22Rv1 (cell line): ENCODE measurements at regions not wholly inside any gene's neighbourhood (a gene's known extent, or its start where the extent isn't known, plus 50 kb on each side); places are given as distances from the start of the nearest gene placed in this dataset.

Source experiments
- H3K27ac ChIP-seq: fragments of 450-650 bp; 2 replicates; pipeline ENCODE4 v1.5.1; 2017
- CTCF ChIP-seq: fragments of 450-650 bp; IDR thresholded peaks from 2 replicates; pipeline ENCODE4 v1.5.1; 2017; ENCODE audit warnings: mild to moderate bottlenecking
- ZFX ChIP-seq: fragments of 450-650 bp; IDR thresholded peaks from 2 replicates; pipeline ENCODE4 v1.6.1; 2017; ENCODE audit warnings: antibody characterized with exemption, borderline replicate concordance

DNA sequence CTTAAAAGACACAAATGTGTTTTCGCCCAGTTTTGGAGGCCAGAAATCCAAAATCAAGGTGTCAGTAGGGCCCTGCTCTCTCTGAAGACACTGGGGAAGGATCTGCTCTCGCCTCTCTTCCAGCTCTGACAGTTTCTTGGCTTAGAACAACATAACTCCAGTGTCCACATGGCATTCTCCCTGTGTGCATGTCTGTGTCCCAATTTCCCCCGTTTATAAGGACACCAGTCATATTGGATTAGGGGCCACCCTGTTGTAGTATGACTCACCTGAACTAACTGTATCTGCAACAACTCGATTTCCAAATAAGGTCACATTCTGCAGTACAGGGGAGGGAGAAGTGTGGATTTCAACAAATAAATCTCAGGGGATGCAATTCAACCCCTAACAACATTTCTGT is 263.2 kb downstream of the SS18 start:
- TF ChIP-seq ZFX, result no peak
- no peak for TF ChIP-seq CTCF
- no peak overlapping the region for H3K27ac ChIP-seq

DNA sequence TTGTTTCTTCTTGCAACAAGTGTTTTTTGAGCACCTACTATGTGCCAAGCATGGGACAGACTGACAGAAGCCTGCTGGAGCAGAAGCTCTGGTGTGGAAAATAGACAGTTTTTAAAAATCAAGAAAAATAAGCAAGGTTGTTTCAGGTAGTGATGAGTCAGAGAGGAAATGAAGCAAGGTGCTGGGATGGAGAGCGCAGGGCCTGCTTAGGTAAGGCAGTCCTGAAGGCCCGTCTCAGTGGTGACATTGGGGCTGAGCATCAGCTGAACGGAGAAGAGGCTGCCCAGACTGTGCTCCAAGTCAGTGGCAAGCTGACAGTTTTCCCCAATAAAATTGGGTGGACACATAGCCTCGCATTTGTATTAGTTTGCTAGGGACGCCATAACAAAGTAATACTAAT is 263.6 kb downstream of the SS18 start:
- TF ChIP-seq ZFX (no peak), CTCF (no peak)

GRCh38 chr18:25825979-25826776 is 264.2 kb downstream of the SS18 start:
- TF ChIP-seq CTCF (no peak), ZFX (no peak)
- H3K27ac ChIP-seq, result no peak overlapping the region

More for the DNA sequence above, 263.6 kb downstream of the SS18 start:
- H3K27ac ChIP-seq, result no peak overlapping the region

DNA sequence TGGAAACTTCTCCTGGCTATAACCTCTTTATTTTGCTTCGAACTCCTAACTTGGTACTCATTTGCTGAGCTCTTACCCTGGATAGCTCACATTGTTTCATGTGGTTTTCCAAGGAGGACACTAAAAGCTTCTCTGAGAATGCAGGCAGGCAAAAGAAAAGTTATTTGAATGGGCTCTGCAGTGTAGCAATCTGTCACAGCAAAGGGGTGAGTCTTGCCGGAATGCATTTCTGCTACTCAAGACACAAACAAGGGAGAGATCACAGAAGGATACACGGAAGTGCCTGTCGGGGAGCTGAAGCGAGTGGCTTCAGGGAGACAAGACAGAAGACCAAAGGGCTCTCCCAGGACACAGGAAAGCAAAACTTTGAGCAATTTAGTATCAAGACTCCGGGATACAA is 265.4 kb downstream of the SS18 start:
- H3K27ac ChIP-seq, result no peak overlapping the region
- TF ChIP-seq CTCF (no peak), ZFX (no peak)

GRCh38 chr18:25819746-25820363 is 270.6 kb downstream of the SS18 start:
- no peak overlapping the region for H3K27ac ChIP-seq
- TF ChIP-seq CTCF, result no peak

- H3K27ac ChIP-seq, result no peak overlapping the region
- no peak for TF ChIP-seq CTCF
- TF ChIP-seq ZFX, result no peak
Observed at GRCh38 chr18:25818505-25818904, 271.9 kb downstream of the SS18 start.

DNA sequence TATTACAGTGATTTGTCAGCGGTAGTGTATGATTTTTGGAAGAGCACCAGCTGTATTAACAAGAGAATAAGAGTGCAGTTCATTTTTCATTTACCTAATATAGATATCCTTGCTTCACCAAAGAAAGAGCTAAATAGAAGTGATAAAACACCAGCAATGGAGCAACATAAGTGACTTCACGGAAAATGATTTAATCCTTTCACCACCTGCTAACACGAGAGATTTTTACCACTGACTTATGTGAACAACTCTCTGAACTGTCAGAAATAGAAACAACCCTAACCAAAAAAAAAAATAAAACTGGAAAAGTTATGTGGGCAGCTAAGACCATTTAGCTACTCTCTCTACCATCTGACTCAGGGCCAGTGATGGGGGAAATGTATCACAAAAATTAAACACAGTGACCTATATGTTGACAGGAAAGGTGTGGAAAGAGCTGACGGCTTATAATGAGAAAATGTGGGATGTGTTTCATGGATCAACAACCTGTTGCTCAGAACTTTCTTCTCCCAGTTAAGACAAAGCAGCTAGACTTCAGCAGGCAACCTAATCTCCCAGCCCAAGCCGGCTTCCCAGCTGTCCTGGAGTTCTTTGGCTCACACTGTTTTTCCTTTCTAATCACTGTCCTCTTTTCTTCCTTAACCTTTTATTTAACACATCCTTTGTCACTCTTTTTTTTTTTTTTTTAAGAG is 272.7 kb downstream of the SS18 start:
- TF ChIP-seq ZFX (no peak), CTCF (no peak)
- no peak overlapping the region for H3K27ac ChIP-seq
